H1 (cell line): ENCODE measurements at regions not wholly inside any gene's neighbourhood (a gene's known extent, or its start where the extent isn't known, plus 50 kb on each side); places are given as distances from the start of the nearest gene placed in this dataset.

Experiments
- TAF1 ChIP-seq: IDR thresholded peaks from 2 replicates; pipeline ENCODE4 v1.6.1; 2011; ENCODE audit warnings: mild to moderate bottlenecking, low read depth, low read length
- TF ChIP-seq, protein P1 (sequence below): fragments of 300-600 bp; sonication (generic); IDR thresholded peaks from 2 replicates; pipeline ENCODE4 v1.7.1; 2012; ENCODE audit warnings: low read length, moderate library complexity, mild to moderate bottlenecking, inconsistent platforms; ENCODE audit not compliant: insufficient replicate concordance

DNA sequence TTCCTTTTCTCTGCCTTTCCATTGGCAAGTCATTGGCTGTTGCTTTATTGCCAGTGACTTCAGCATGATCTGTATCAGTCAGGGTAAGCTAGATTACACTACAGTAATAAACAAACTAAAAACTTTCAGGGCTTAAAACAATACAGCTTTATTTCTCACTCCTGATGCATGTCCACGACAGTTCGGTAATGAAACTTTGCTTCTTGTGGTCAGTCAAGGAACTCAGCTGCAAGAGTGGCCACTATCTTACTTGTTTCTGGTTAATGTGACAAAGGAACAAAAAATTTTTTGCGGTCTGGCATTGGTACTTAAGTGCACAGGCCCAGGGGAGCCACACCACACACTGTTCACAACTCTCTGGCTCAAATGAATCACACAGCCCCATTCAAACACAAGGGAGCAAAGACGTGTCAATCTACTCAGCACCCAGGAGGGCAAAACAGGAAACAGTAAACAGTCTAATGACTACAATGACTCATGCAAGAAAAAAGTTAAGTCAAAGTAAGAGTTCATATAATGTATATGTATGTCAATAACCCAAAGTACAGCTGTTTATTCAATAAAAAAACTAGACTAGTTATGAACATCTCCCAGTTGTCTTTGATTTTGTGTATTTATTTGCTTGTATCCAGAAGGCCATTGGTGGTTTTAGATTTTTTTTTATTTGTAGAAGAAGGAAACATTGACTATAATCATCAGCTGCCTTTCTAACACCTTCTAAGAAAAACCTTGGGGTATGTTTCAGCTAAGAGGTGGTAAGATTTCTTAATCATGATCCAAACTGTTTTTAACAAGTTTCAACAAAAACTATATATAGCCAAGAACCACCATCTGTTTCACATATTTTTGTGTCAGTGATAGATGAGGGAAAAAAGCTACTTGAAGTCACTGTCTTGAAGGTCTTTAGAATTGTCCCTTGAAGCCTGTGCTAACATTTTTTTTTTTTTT is 134.4 kb upstream of the FAM3C start (continued):
- TF ChIP-seq, protein P1, sequence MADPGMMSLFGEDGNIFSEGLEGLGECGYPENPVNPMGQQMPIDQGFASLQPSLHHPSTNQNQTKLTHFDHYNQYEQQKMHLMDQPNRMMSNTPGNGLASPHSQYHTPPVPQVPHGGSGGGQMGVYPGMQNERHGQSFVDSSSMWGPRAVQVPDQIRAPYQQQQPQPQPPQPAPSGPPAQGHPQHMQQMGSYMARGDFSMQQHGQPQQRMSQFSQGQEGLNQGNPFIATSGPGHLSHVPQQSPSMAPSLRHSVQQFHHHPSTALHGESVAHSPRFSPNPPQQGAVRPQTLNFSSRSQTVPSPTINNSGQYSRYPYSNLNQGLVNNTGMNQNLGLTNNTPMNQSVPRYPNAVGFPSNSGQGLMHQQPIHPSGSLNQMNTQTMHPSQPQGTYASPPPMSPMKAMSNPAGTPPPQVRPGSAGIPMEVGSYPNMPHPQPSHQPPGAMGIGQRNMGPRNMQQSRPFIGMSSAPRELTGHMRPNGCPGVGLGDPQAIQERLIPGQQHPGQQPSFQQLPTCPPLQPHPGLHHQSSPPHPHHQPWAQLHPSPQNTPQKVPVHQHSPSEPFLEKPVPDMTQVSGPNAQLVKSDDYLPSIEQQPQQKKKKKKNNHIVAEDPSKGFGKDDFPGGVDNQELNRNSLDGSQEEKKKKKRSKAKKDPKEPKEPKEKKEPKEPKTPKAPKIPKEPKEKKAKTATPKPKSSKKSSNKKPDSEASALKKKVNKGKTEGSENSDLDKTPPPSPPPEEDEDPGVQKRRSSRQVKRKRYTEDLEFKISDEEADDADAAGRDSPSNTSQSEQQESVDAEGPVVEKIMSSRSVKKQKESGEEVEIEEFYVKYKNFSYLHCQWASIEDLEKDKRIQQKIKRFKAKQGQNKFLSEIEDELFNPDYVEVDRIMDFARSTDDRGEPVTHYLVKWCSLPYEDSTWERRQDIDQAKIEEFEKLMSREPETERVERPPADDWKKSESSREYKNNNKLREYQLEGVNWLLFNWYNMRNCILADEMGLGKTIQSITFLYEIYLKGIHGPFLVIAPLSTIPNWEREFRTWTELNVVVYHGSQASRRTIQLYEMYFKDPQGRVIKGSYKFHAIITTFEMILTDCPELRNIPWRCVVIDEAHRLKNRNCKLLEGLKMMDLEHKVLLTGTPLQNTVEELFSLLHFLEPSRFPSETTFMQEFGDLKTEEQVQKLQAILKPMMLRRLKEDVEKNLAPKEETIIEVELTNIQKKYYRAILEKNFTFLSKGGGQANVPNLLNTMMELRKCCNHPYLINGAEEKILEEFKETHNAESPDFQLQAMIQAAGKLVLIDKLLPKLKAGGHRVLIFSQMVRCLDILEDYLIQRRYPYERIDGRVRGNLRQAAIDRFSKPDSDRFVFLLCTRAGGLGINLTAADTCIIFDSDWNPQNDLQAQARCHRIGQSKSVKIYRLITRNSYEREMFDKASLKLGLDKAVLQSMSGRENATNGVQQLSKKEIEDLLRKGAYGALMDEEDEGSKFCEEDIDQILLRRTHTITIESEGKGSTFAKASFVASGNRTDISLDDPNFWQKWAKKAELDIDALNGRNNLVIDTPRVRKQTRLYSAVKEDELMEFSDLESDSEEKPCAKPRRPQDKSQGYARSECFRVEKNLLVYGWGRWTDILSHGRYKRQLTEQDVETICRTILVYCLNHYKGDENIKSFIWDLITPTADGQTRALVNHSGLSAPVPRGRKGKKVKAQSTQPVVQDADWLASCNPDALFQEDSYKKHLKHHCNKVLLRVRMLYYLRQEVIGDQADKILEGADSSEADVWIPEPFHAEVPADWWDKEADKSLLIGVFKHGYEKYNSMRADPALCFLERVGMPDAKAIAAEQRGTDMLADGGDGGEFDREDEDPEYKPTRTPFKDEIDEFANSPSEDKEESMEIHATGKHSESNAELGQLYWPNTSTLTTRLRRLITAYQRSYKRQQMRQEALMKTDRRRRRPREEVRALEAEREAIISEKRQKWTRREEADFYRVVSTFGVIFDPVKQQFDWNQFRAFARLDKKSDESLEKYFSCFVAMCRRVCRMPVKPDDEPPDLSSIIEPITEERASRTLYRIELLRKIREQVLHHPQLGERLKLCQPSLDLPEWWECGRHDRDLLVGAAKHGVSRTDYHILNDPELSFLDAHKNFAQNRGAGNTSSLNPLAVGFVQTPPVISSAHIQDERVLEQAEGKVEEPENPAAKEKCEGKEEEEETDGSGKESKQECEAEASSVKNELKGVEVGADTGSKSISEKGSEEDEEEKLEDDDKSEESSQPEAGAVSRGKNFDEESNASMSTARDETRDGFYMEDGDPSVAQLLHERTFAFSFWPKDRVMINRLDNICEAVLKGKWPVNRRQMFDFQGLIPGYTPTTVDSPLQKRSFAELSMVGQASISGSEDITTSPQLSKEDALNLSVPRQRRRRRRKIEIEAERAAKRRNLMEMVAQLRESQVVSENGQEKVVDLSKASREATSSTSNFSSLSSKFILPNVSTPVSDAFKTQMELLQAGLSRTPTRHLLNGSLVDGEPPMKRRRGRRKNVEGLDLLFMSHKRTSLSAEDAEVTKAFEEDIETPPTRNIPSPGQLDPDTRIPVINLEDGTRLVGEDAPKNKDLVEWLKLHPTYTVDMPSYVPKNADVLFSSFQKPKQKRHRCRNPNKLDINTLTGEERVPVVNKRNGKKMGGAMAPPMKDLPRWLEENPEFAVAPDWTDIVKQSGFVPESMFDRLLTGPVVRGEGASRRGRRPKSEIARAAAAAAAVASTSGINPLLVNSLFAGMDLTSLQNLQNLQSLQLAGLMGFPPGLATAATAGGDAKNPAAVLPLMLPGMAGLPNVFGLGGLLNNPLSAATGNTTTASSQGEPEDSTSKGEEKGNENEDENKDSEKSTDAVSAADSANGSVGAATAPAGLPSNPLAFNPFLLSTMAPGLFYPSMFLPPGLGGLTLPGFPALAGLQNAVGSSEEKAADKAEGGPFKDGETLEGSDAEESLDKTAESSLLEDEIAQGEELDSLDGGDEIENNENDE = no peak
- TF ChIP-seq TAF1 = no peak
